ENCODE measurements at regions not wholly inside any gene's neighbourhood (a gene's known extent, or its start where the extent isn't known, plus 50 kb on each side); places are given as distances from the start of the nearest gene placed in this dataset.
"Not testable (repeated sequence)": the region's sequence is repeated elsewhere in the genome, so short reads cannot be mapped to it uniquely, and the experiment has no call there.

DNA sequence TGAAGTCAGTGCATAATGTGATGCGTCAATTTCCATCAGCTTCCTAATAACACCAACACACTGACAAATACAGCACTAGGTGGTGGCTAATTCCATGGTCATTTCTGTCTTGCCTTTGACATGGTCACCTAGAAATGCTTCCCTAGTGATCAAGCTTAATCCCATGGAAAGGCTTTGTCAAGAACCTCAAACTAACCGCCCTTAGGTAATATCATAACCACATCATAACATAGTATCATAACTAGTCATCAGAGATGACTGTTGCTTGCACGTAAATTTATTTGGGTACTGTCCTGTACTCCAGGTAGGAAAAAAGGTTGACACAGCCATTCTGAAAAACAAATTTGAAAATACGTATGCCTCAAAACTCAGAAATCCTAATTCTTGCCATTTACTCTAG, 471.8 kb downstream of the IRS1 start:
- DNase-seq (ENCODE audit: low spot score): no peak

DNA sequence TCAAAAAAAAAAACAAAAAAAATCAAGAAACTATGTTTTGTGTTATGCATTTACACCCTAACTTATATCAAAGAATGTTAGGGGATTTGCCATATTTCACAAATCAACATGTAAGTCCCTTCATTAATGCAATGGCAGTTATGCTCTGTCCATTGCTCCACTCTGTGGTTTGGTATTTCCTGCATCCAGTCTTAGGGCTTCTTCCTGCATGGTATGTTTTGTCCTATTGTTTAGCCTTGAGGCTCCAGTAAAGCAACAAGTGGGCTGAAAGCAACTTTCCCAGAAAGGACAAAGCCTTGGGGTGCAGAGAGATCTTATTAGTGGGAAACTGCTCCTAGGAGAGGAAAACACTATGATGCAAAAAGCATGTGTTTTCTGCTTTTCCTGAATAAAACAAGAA, 474.1 kb downstream of the IRS1 start:
- DNase-seq (ENCODE audit: low spot score): no peak

DNA sequence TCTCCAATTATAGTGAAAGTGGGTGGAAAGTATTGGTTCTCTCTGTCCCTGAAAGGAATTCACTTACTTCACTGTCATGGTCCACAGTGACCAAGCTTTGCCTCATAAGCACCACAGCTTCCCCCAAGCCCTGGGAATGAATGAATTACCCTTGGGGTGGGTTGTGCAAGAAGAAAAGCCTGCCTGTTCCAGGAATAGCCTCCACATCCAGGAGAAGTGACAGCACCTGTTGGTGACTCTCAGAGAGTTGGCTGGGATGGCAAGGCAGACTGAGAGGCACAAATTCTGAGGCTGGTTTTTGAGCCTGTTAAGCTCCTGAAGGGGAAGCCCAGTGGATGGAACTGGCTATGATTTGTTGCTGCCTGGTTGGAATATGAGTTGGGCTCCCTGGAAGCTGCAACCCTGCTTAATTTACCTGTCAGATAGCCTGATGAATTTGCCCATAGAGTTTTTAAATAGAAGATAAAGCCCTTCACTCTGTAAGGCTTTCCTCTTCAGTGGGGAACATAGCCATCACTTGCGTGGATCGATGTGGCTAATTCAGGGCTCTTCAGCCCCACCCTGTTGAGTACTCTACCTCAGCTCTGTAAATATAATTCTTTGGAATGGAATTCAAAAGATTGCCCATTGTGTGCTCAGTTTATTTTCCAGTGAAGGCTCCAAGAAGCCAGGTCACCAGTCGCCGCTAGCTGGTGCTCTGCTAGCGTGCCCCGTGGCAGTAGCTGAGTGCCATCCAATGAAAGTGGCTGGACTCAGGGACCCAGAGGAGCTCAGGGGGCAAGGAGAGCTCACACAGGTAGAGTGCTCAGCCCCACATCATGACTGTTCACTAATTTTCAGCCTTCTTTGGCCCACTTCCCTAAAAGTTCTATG, 479.3 kb downstream of the IRS1 start:
- DNase-seq (ENCODE audit: low spot score): no peak

DNA sequence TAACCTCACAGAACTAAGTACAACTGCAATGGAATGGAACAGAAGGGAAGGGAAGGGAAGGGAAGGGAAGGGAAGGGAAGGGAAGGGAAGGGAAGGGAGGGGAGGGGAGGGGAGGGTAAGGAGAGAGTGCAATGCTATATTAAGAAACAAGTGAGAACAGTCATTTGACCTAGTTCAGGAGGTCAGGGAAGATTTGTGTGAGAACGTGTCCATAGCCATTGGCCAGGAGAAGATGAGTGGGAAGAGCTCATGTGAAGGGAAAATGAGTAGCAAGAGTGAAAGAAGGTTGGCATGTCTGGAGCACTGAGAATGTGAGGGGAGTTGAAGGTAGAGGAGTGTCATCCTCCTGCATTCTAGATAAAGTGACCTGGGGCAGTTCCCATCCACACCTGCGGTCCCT, 481.6 kb downstream of the IRS1 start:
- DNase-seq (ENCODE audit: low spot score): no peak

GRCh38 chr2:226313060-226313459, 486.6 kb downstream of the IRS1 start:
- no peak for DNase-seq (ENCODE audit: low spot score)

DNA sequence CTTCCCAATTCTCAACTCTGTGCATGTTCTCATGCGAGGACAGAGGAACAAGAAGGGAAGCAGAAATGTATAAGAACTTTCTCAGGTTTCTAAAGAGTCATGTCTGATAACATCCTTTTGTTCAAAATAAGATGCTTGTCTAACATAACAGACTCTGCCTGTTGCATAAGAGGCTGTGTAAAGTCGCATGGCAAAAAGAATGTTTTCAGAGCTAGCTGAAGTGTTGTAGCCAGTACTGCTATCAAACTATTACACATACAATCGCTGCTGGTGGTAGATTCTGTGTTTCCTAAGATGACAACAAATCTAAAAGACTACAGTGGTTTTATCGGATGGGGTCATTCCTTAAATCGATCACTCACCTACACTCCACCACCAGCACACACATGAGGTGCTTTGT, 487.5 kb downstream of the IRS1 start:
- no peak for DNase-seq (ENCODE audit: low spot score)

DNA sequence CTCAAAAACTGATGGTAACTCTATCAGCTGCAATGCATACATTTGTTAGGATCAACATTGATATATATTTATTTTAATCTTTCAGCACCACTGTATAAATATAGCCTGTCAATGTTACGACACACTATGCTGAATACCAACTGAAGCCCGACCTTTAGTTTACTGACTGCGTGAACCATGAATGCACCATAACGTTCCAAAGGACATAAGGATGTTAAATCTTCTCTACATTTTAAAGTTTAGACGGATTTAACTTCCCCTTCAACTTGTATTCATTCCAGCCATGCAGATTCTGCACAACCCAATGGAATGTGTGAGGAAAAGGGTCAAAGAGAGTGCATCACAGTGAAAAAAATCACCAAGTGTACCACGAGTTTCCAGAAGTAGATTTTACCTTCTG, 489.5 kb downstream of the IRS1 start:
- DNase-seq (ENCODE audit: low spot score): no peak

DNA sequence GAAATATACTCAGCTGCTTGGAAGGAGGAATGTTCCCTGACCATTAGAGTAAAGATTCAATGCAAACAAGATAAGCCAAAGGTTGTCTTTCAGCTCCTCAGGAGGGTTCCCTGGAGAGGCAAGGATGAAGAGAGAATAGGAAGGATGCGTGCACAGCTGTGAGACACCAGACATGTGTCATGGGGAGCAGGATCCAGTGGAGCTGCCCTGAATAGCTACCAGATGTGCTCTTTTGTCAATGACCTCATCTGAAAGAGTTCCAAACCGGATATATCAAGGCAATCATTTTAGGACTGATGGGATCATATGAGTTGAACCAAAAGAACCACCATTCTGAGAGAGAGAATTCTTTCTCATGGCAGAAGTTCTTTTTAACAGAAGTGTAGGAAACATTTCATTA, 490.6 kb downstream of the IRS1 start:
- DNase-seq (ENCODE audit: low spot score): no peak

DNA sequence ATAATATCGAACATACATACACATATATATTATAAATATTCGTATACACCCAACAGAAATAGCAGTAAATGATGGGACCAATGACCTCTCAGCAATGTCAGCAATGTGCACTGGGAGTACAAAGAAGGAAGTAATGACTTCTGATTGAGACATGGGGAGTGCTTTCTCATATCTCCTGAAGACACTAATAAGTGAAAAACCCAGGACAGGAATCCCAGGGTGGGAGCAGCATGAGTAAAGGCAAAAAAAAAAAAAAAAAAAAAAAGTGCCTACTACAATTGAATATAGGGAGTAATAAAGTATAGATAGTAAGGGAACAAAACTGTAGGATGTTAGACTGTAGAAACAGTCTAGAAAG, 491.3 kb downstream of the IRS1 start:
- DNase-seq (ENCODE audit: low spot score): no peak

- no peak for DNase-seq (ENCODE audit: low spot score)
Observed at GRCh38 chr2:226307487-226308322, 491.9 kb downstream of the IRS1 start.

DNA sequence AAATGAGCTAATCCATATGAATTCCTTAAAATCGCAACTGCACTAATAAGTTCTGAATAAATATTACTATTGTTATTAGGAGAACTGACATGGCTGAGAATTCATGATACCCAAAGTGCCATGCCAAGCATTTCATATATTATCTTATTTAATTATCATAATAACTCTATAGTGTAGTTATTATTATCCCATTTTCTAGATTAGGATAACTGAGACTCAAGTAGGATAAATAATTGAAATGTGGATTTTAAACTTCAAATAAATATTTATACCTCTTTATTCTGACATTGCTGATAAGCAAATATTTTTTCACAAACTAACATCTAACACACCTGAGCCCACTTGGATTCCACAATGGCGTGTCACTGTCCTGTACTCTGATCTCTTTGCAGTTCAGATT, 492.7 kb downstream of the IRS1 start:
- DNase-seq (ENCODE audit: low spot score): no peak

DNA sequence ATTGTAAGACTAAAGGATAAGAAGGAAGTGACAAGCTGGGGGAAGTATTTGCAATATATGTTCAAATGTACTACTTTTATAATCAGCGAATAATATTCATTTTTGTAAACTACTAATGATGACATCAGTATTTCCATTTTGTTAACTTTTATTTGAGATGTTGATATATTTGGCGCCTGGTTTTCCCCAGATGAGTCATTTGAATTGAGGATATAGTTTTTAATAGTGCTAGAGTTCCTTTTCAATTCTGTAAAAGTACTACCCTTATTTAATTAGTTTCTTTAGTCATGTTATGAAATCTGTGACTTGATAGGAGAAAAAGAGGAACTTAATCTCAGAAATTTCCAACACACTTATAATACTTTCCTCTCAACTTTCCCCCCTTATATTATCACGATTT, 495.3 kb downstream of the IRS1 start:
- no peak for DNase-seq (ENCODE audit: low spot score)

DNA sequence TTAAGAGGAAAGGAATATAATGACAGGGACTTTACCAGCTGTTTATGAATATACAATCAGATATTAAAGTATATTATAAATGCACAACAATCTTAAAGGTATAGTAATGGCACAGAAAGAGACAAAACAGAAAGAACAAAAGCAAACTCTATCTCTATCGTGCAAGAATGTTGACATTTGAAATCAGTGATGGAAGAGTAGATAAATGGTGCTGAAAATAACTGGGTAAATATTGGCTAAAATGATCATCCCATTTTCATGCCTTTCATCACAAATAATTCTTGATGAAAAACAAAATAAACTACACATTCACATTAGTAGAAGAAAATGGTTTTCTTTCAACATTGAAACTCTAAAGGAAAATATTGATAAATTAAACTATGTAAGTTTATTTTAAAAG, 495.9 kb downstream of the IRS1 start:
- no peak for DNase-seq (ENCODE audit: low spot score)

GRCh38 chr2:226300196-226300886, 499.3 kb downstream of the IRS1 start:
- no peak for DNase-seq (ENCODE audit: low spot score)

DNA sequence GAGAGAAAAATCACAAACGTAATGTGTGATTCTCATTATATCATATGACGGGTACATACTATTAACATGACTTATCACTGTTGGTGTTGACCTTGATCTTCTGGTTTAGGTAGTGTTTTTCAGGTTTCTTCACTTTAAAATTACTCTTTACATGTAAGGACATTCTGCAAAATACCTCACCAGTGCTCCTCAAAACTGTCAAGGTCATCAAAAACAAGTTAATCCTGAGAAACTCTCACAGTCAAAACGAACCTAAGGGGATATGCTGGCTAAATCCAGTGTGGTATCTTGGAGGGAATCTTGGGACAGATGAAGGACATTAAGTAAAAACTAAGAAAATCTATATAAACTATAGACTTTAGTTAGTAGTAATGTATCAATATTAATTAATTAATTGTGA, 499.8 kb downstream of the IRS1 start:
- no peak for DNase-seq (ENCODE audit: low spot score)

DNA sequence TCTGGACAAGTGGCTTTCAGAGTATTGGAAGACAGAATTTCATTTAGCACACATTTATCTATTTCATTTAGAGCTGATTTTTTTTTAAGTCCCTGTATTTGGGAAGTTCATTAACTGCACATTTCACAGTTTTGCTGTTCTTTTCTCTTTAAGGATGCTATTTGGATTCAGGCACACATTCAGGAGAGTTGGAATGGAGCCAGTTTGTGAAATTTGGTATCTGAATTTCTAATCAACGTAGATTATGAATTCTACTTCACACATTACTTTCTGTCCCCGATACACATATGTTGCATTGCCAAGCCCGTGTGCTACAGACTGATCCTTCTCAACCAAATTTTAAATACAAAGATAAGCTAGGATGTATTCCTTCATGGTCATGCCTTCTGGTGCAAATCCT, 503.9 kb downstream of the IRS1 start:
- no peak for DNase-seq (ENCODE audit: low spot score)

GRCh38 chr2:226295123-226295522, 504.5 kb downstream of the IRS1 start:
- no peak for DNase-seq (ENCODE audit: low spot score)

GRCh38 chr2:226291281-226291680, 508.3 kb downstream of the IRS1 start:
- DNase-seq (ENCODE audit: low spot score): not testable (repeated sequence)

DNA sequence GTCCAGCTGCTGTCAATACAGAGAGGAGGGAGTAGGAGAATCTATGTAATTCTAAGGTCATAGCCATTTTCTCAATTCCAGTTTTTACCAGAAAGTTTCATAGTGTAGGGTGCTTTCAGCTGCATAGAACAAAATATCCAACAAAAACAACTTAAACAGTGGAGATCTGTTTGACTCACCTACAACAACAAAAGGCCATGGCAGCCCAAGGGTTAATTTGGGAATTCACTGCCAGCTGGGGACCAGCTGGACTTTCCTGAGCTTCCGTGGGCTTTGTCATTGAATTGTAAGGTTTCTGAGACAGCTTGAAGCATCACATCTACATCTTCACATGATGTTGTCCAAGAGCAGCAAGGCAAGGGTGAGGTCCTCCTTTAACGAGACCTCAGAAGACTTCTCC, 512.7 kb downstream of the IRS1 start:
- no peak for DNase-seq (ENCODE audit: low spot score)

DNA sequence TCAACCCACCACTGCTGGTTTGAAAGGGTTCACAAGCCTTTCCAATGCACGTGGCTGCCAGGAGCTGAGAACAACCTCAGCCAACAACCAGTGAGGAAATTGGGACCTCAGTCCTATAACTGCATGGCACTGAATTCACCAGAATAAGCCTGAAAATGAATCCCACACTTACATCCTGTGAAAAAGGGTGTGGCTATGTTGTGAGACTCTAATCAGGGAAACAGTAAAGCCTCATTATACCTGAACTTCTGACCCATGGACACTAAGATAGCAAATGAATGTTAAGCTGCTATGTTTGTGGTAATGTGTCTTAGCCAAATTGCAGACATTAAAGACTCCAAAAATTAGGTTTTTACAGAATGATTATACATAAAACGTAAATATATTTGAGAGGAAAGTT, 515.8 kb downstream of the IRS1 start:
- no peak for DNase-seq (ENCODE audit: low spot score)

- DNase-seq (ENCODE audit: low spot score): no peak
Observed at GRCh38 chr2:226282151-226282550, 517.5 kb downstream of the IRS1 start.

GRCh38 chr2:226280136-226280535, 519.5 kb downstream of the IRS1 start:
- not testable (repeated sequence) for DNase-seq (ENCODE audit: low spot score)

GRCh38 chr2:226275215-226275614, 524.4 kb downstream of the IRS1 start:
- DNase-seq (ENCODE audit: low spot score): no peak

All from CD4-positive, alpha-beta T cell treated with Interleukin-2 at 100 ng/mL for 4 hours (primary cell).